HEK293 (cell line): ENCODE measurements at regions not wholly inside any gene's neighbourhood (a gene's known extent, or its start where the extent isn't known, plus 50 kb on each side); places are given as distances from the start of the nearest gene placed in this dataset.

ENCODE experiments used
- CTCF ChIA-PET: fragments of 350-600 bp; formaldehyde crosslinking; extraction: SDS; loops from one replicate; lab custom pipeline; 2021; ENCODE audit warnings: antibody characterized with exemption; lab: Yijun Ruan, JAX
- POLR2A ChIA-PET: fragments of 300-600 bp; formaldehyde crosslinking; extraction: SDS; loops from one replicate; lab custom pipeline; 2020; ENCODE audit warnings: antibody characterized with exemption, inconsistent platforms; lab: Yijun Ruan, JAX
- H3K27ac ChIP-seq: fragments of 200-500 bp; sonication (Bioruptor generic); 2 replicates; pipeline ENCODE4 v1.5.1; 2014; ENCODE audit warnings: low read depth, low read length, control low read depth, inconsistent platforms; ENCODE audit errors: extremely low read depth
- H3K36me3 ChIP-seq, 2 experiments: fragments of 200-500 bp in 1 of 2; sonication (Bioruptor generic) in 1 of 2; 1 replicate in 1 of 2; 2 replicates in 1 of 2; pipeline ENCODE4 v1.5.1; 2014 to 2017; ENCODE audit warnings: inconsistent platforms in 2 of 2, low read length in 2 of 2; ENCODE audit not compliant: control insufficient read depth in 2 of 2, insufficient read depth in 1 of 2
- H3K4me1 ChIP-seq: fragments of 200-500 bp; sonication (Bioruptor generic); 2 replicates; pipeline ENCODE4 v1.5.1; 2014; ENCODE audit warnings: mild to moderate bottlenecking, low read length, inconsistent platforms; ENCODE audit not compliant: control insufficient read depth, insufficient read depth
- H3K4me3 ChIP-seq: 2 replicates; pipeline ENCODE4 v1.5.1; 2011; ENCODE audit warnings: low read depth, mild to moderate bottlenecking, control low read depth, low read length, moderate library complexity
- H3K9me3 ChIP-seq: fragments of 200-500 bp; sonication (Bioruptor generic); 2 replicates; pipeline ENCODE4 v1.5.1; 2014; ENCODE audit warnings: low read depth, low read length, inconsistent platforms; ENCODE audit not compliant: control insufficient read depth, insufficient read depth
- BCL11B ChIP-seq: fragments of 450-650 bp; formaldehyde crosslinking; IDR thresholded peaks from 2 replicates; pipeline ENCODE4 v1.5.1; 2016; ENCODE audit warnings: low read depth, missing biosample characterization, missing genetic modification characterization
- HOXD13 ChIP-seq: sonication (generic); formaldehyde crosslinking; IDR thresholded peaks from 2 replicates; pipeline ENCODE4 v1.8.0; 2022; ENCODE audit warnings: missing genetic modification reagents, borderline replicate concordance
- OSR2 ChIP-seq: fragments of 450-650 bp; formaldehyde crosslinking; IDR thresholded peaks from 2 replicates; pipeline ENCODE4 v1.5.1; 2016; ENCODE audit warnings: missing biosample characterization, missing genetic modification characterization
- PRDM1 ChIP-seq: fragments of 450-650 bp; formaldehyde crosslinking; IDR thresholded peaks from 2 replicates; pipeline ENCODE4; 2016; ENCODE audit warnings: missing biosample characterization, missing genetic modification characterization
- SALL2 ChIP-seq: fragments of 450-650 bp; formaldehyde crosslinking; IDR thresholded peaks from 2 replicates; pipeline ENCODE4 v1.5.0; 2017; ENCODE audit warnings: missing biosample characterization, mild to moderate bottlenecking, missing genetic modification characterization, borderline replicate concordance
- ZBTB17 ChIP-seq: fragments of 450-650 bp; formaldehyde crosslinking; IDR thresholded peaks from 2 replicates; pipeline ENCODE4 v1.5.1; 2016; ENCODE audit warnings: missing biosample characterization, missing genetic modification characterization
- ZBTB7A ChIP-seq: fragments of 450-650 bp; formaldehyde crosslinking; IDR thresholded peaks from 2 replicates; pipeline ENCODE4 v1.5.1; 2016; ENCODE audit warnings: low read depth, missing biosample characterization, missing genetic modification characterization
- ZFP41 ChIP-seq: fragments of 450-650 bp; formaldehyde crosslinking; IDR thresholded peaks from 2 replicates; pipeline ENCODE4 v1.5.1; 2016; ENCODE audit warnings: missing biosample characterization, missing genetic modification characterization, borderline replicate concordance
- ZNF133 ChIP-seq: fragments of 450-650 bp; formaldehyde crosslinking; IDR thresholded peaks from 2 replicates; pipeline ENCODE4 v1.5.1; 2016; ENCODE audit warnings: missing biosample characterization, missing genetic modification characterization
- ZNF18 ChIP-seq: fragments of 450-650 bp; formaldehyde crosslinking; IDR thresholded peaks from 2 replicates; pipeline ENCODE4 v1.5.1; 2016; ENCODE audit warnings: missing biosample characterization, missing genetic modification characterization
- ZNF19 ChIP-seq: fragments of 450-650 bp; formaldehyde crosslinking; IDR thresholded peaks from 2 replicates; pipeline ENCODE4; 2016; ENCODE audit warnings: missing biosample characterization, missing genetic modification characterization, low read depth
- ZNF239 ChIP-seq: fragments of 450-650 bp; formaldehyde crosslinking; IDR thresholded peaks from 2 replicates; pipeline ENCODE4 v1.5.1; 2016; ENCODE audit warnings: missing biosample characterization, missing genetic modification characterization
- ZNF248 ChIP-seq: fragments of 450-650 bp; formaldehyde crosslinking; IDR thresholded peaks from 2 replicates; pipeline ENCODE4 v1.5.1; 2017; ENCODE audit warnings: missing biosample characterization, missing genetic modification characterization
- ZNF292 ChIP-seq: fragments of 450-650 bp; formaldehyde crosslinking; IDR thresholded peaks from 2 replicates; pipeline ENCODE4 v1.5.1; 2016; ENCODE audit warnings: low read depth, missing biosample characterization, missing genetic modification characterization, borderline replicate concordance
- ZNF404 ChIP-seq: fragments of 450-650 bp; formaldehyde crosslinking; IDR thresholded peaks from 2 replicates; pipeline ENCODE4 v1.5.1; 2017; ENCODE audit warnings: missing biosample characterization, missing genetic modification characterization
- ZNF610 ChIP-seq: fragments of 450-650 bp; formaldehyde crosslinking; IDR thresholded peaks from 2 replicates; pipeline ENCODE4 v1.5.1; 2016; ENCODE audit warnings: missing biosample characterization, missing genetic modification characterization, borderline replicate concordance
- ZNF701 ChIP-seq: fragments of 450-650 bp; formaldehyde crosslinking; IDR thresholded peaks from 2 replicates; pipeline ENCODE4 v1.5.1; 2016; ENCODE audit warnings: missing biosample characterization, missing genetic modification characterization
- TF ChIP-seq, protein P1 (sequence below): fragments of 450-650 bp; formaldehyde crosslinking; IDR thresholded peaks from 2 replicates; pipeline ENCODE4 v1.5.0; 2017; ENCODE audit warnings: missing biosample characterization, missing genetic modification characterization, borderline replicate concordance
- TF ChIP-seq, protein P2 (sequence below): fragments of 450-650 bp; formaldehyde crosslinking; IDR thresholded peaks from 2 replicates; pipeline ENCODE4 v1.5.1; 2016; ENCODE audit warnings: missing biosample characterization, missing genetic modification characterization

GRCh38 chr3:182406786-182407185, 386.5 kb upstream of the ATP11B start:
- H3K36me3 ChIP-seq: no peaks in the 10 kb centered on the region
- no peaks in the 10 kb centered on the region for H3K9me3 ChIP-seq
- ChIA-PET CTCF (no interaction called here), POLR2A (no interaction called here)
- no peaks in the 10 kb centered on the region for H3K4me1 ChIP-seq
- no peak overlapping the region for H3K4me3 ChIP-seq
- no peak overlapping the region for H3K27ac ChIP-seq
- TF ChIP-seq ZBTB17 (tag by site-specific recombination): no peak

DNA sequence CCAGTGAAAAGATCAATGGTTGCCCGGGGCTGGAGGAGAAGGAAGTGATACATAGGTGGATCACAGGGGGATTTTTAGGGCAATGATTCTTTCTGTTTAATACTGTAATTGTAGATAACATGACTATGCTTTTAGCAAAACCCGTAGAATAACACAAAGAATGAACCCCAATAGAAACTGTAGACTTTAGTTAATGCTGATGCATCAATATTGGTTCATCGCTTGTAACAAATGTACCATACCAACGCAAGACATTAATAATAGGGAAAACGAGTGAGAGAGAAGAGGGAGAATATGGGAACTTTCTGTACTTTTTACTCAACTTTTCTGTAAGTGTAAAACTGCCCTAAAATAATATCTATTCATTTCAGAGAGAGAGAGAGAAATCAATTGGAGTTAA, 383.3 kb upstream of the ATP11B start:
- no peaks in the 10 kb centered on the region for H3K4me1 ChIP-seq
- no peaks in the 10 kb centered on the region for H3K9me3 ChIP-seq
- no peaks in the 10 kb centered on the region for H3K36me3 ChIP-seq
- TF ChIP-seq ZNF19 (tag by site-specific recombination) (no peak), ZBTB7A (tag by site-specific recombination) (no peak), SALL2 (tag by site-specific recombination) (no peak), ZNF404 (tag by site-specific recombination) (no peak), ZNF18 (tag by site-specific recombination) (no peak), ZFP41 (tag by site-specific recombination) (no peak), ZNF248 (tag by site-specific recombination) (no peak), PRDM1 (tag by site-specific recombination) (no peak), ZNF239 (tag by site-specific recombination) (no peak), HOXD13 (CRISPR knock-in tag) (no peak), ZNF292 (tag by site-specific recombination) (no peak), ZNF610 (tag by site-specific recombination) (no peak), OSR2 (tag by site-specific recombination) (no peak), ZNF701 (tag by site-specific recombination) (no peak), BCL11B (no peak), ZNF133 (no peak)
- TF ChIP-seq, protein P1, sequence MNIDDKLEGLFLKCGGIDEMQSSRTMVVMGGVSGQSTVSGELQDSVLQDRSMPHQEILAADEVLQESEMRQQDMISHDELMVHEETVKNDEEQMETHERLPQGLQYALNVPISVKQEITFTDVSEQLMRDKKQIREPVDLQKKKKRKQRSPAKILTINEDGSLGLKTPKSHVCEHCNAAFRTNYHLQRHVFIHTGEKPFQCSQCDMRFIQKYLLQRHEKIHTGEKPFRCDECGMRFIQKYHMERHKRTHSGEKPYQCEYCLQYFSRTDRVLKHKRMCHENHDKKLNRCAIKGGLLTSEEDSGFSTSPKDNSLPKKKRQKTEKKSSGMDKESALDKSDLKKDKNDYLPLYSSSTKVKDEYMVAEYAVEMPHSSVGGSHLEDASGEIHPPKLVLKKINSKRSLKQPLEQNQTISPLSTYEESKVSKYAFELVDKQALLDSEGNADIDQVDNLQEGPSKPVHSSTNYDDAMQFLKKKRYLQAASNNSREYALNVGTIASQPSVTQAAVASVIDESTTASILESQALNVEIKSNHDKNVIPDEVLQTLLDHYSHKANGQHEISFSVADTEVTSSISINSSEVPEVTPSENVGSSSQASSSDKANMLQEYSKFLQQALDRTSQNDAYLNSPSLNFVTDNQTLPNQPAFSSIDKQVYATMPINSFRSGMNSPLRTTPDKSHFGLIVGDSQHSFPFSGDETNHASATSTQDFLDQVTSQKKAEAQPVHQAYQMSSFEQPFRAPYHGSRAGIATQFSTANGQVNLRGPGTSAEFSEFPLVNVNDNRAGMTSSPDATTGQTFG (tag by site-specific recombination): no peak
- TF ChIP-seq, protein P2, sequence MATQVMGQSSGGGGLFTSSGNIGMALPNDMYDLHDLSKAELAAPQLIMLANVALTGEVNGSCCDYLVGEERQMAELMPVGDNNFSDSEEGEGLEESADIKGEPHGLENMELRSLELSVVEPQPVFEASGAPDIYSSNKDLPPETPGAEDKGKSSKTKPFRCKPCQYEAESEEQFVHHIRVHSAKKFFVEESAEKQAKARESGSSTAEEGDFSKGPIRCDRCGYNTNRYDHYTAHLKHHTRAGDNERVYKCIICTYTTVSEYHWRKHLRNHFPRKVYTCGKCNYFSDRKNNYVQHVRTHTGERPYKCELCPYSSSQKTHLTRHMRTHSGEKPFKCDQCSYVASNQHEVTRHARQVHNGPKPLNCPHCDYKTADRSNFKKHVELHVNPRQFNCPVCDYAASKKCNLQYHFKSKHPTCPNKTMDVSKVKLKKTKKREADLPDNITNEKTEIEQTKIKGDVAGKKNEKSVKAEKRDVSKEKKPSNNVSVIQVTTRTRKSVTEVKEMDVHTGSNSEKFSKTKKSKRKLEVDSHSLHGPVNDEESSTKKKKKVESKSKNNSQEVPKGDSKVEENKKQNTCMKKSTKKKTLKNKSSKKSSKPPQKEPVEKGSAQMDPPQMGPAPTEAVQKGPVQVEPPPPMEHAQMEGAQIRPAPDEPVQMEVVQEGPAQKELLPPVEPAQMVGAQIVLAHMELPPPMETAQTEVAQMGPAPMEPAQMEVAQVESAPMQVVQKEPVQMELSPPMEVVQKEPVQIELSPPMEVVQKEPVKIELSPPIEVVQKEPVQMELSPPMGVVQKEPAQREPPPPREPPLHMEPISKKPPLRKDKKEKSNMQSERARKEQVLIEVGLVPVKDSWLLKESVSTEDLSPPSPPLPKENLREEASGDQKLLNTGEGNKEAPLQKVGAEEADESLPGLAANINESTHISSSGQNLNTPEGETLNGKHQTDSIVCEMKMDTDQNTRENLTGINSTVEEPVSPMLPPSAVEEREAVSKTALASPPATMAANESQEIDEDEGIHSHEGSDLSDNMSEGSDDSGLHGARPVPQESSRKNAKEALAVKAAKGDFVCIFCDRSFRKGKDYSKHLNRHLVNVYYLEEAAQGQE (tag by site-specific recombination): no peak
- POLR2A ChIA-PET: no interaction called here
- CTCF ChIA-PET: interaction anchor here (0.6 kb wide), 1 partner anchor 921 kb away, joined by 5 read pairs; no protein-coding TSS in a partner anchor
- no peak overlapping the region for H3K27ac ChIP-seq
- H3K4me3 ChIP-seq: no peak overlapping the region
